HG02870 (cell line): ENCODE measurements at regions not wholly inside any gene's neighbourhood (a gene's known extent, or its start where the extent isn't known, plus 50 kb on each side); places are given as distances from the start of the nearest gene placed in this dataset.

ENCODE experiments used
- ATAC-seq: cut with Tn5 transposase; IDR thresholded peaks from one replicate; pipeline ENCODE4 v1.9.1; 2021; ENCODE audit warnings: mild to moderate bottlenecking, moderate library complexity; ENCODE audit not compliant: unreplicated experiment

GRCh38 chr7:67547183-67547907 is 550.7 kb downstream of the TYW1 start:
- no peak for ATAC-seq

GRCh38 chr7:67549126-67549525 is 552.5 kb downstream of the TYW1 start:
- ATAC-seq: no peak

GRCh38 chr7:67550801-67551436 is 554.3 kb downstream of the TYW1 start:
- ATAC-seq: no peak

GRCh38 chr7:67552738-67553137 is 556.1 kb downstream of the TYW1 start:
- no peak for ATAC-seq

- ATAC-seq: no peak
Measured at GRCh38 chr7:67553378-67553777, 556.7 kb downstream of the TYW1 start.

- no peak for ATAC-seq
Measured at GRCh38 chr7:67554986-67555385, 558.4 kb downstream of the TYW1 start.

GRCh38 chr7:67564959-67565358 is 568.3 kb downstream of the TYW1 start:
- ATAC-seq: no peak

- no peak for ATAC-seq
Measured at GRCh38 chr7:67566101-67566500, 569.5 kb downstream of the TYW1 start.

GRCh38 chr7:67571026-67571545 is 574.5 kb downstream of the TYW1 start:
- ATAC-seq: no peak

- ATAC-seq: no peak
Measured at GRCh38 chr7:67573639-67574038, 577.0 kb downstream of the TYW1 start.

GRCh38 chr7:67588631-67589030 is 592.0 kb downstream of the TYW1 start:
- ATAC-seq: no peak

- ATAC-seq: no peak
Measured at GRCh38 chr7:67589183-67589582, 592.5 kb downstream of the TYW1 start.

- no peak for ATAC-seq
Measured at GRCh38 chr7:67590649-67591048, 594.0 kb downstream of the TYW1 start.

- ATAC-seq: no peak
Measured at GRCh38 chr7:67593794-67594193, 597.2 kb downstream of the TYW1 start.

GRCh38 chr7:67595431-67596180 is 599.0 kb downstream of the TYW1 start:
- ATAC-seq: no peak

GRCh38 chr7:67597161-67597560 is 600.5 kb downstream of the TYW1 start:
- ATAC-seq: no peak

- ATAC-seq: no peak
Measured at GRCh38 chr7:67598469-67598868, 601.8 kb downstream of the TYW1 start.

- no peak for ATAC-seq
Measured at GRCh38 chr7:67599331-67600062, 602.9 kb downstream of the TYW1 start.

- no peak for ATAC-seq
Measured at GRCh38 chr7:67602246-67602887, 605.7 kb downstream of the TYW1 start.
